IMR-90 (cell line): ENCODE measurements at regions not wholly inside any gene's neighbourhood (a gene's known extent, or its start where the extent isn't known, plus 50 kb on each side); places are given as distances from the start of the nearest gene placed in this dataset.

Experiments used
- ATAC-seq: fragments of 200-7000 bp; cut with Tn5 transposase; 2 replicates; pipeline ENCODE4 v1.9.1; 2020; ENCODE audit warnings: low read depth, mild to moderate bottlenecking, moderate library complexity
- BruUV-seq: library from RNA; stranded (reverse); fragments of 400-500 nt; replicated peaks from 2 replicates; lab custom pipeline; 2021; lab: Mats Ljungman, UMichigan
- CTCF ChIA-PET: fragments of 300-600 bp; formaldehyde crosslinking; extraction: SDS; loops from one replicate; lab custom pipeline; 2021; ENCODE audit warnings: antibody characterized with exemption; lab: Yijun Ruan, JAX
- POLR2A ChIA-PET: fragments of 300-600 bp; sonication (Branson Sonifier 250); formaldehyde crosslinking; loops from one replicate; lab custom pipeline; 2022; ENCODE audit warnings: antibody characterized with exemption; ENCODE audit not compliant: unreplicated experiment; lab: Charles Lee
- DNase-seq: peaks from one replicate; pipeline ENCODE4 v3.0.0; 2013
- H2AFZ ChIP-seq: replicated peaks from 2 replicates; pipeline ENCODE3; 2013; ENCODE audit warnings: low read length, mild to moderate bottlenecking; ENCODE audit not compliant: poor library complexity
- H2AK5ac ChIP-seq: 2 replicates; pipeline ENCODE4 v1.6.1; 2013; ENCODE audit warnings: low read depth, low read length, inconsistent platforms
- H2AK9ac ChIP-seq: replicated peaks from 2 replicates; pipeline ENCODE3; 2013; ENCODE audit warnings: mild to moderate bottlenecking, low read depth, low read length, moderate library complexity; ENCODE audit not compliant: poor library complexity
- H2BK120ac ChIP-seq: 2 replicates; pipeline ENCODE4 v1.6.1; 2013; ENCODE audit warnings: low read depth, low read length, inconsistent platforms
- H2BK15ac ChIP-seq: 3 replicates; pipeline ENCODE4 v1.6.1; 2013; ENCODE audit warnings: low read depth, low read length, inconsistent platforms
- H2BK20ac ChIP-seq: 2 replicates; pipeline ENCODE4 v1.6.1; 2013; ENCODE audit warnings: low read depth, mild to moderate bottlenecking, inconsistent platforms, low read length, moderate library complexity
- H2BK5ac ChIP-seq: 2 replicates; pipeline ENCODE4 v1.6.1; 2013; ENCODE audit warnings: mild to moderate bottlenecking, low read depth, low read length, inconsistent platforms; ENCODE audit not compliant: poor library complexity, severe bottlenecking
- H3K14ac ChIP-seq: replicated peaks from 2 replicates; pipeline ENCODE4 v1.6.1; 2013; ENCODE audit warnings: low read depth, low read length, inconsistent platforms
- H3K18ac ChIP-seq: 2 replicates; pipeline ENCODE4 v1.6.1; 2013; ENCODE audit warnings: low read depth, low read length, control low read depth
- H3K23ac ChIP-seq: 2 replicates; pipeline ENCODE4 v1.6.1; 2013; ENCODE audit warnings: low read depth, low read length, inconsistent platforms
- H3K27ac ChIP-seq: 2 replicates; pipeline ENCODE4 v1.5.1; 2013; ENCODE audit warnings: mild to moderate bottlenecking, control low read depth, low read length; ENCODE audit not compliant: insufficient read depth
- H3K27me3 ChIP-seq: 2 replicates; pipeline ENCODE4 v1.6.1; 2013; ENCODE audit warnings: low read length; ENCODE audit not compliant: control insufficient read depth, insufficient read depth
- H3K36me3 ChIP-seq: 2 replicates; pipeline ENCODE4 v1.6.1; 2013; ENCODE audit warnings: low read length, mixed read lengths; ENCODE audit not compliant: control insufficient read depth, insufficient read depth
- H3K4ac ChIP-seq: 2 replicates; pipeline ENCODE4 v1.6.1; 2013; ENCODE audit warnings: low read depth, low read length, inconsistent platforms
- H3K4me1 ChIP-seq: 2 replicates; pipeline ENCODE4 v1.6.1; 2013; ENCODE audit warnings: low read length, mixed read lengths; ENCODE audit not compliant: control insufficient read depth, insufficient read depth
- H3K4me2 ChIP-seq: 2 replicates; pipeline ENCODE4 v1.6.1; 2013; ENCODE audit warnings: low read depth, mild to moderate bottlenecking, control low read depth, low read length, moderate library complexity
- H3K4me3 ChIP-seq: 2 replicates; pipeline ENCODE4 v1.5.1; 2013; ENCODE audit warnings: low read depth, mild to moderate bottlenecking, control low read depth, low read length, moderate library complexity; ENCODE audit not compliant: insufficient read depth
- H3K56ac ChIP-seq: 2 replicates; pipeline ENCODE4 v1.6.1; 2013; ENCODE audit warnings: low read length, inconsistent platforms; ENCODE audit not compliant: insufficient read depth; ENCODE audit errors: extremely low read depth
- H3K79me1 ChIP-seq, 2 experiments: 2 replicates each; pipeline ENCODE4 v1.6.1; 2013; ENCODE audit warnings: low read length in 2 of 2, inconsistent platforms in 1 of 2, low read depth in 1 of 2
- H3K9ac ChIP-seq: 2 replicates; pipeline ENCODE4 v1.6.1; 2013; ENCODE audit warnings: low read depth, low read length, control low read depth
- H3K9me1 ChIP-seq: 2 replicates; pipeline ENCODE4 v1.6.1; 2013; ENCODE audit warnings: low read length, inconsistent platforms; ENCODE audit not compliant: insufficient read depth
- H3K9me3 ChIP-seq: 2 replicates; pipeline ENCODE4 v1.6.1; 2013; ENCODE audit warnings: low read length; ENCODE audit not compliant: control insufficient read depth, insufficient read depth
- H4K20me1 ChIP-seq: 2 replicates; pipeline ENCODE4 v1.6.1; 2013; ENCODE audit warnings: low read length, inconsistent platforms; ENCODE audit not compliant: insufficient read depth
- H4K5ac ChIP-seq: 2 replicates; pipeline ENCODE4 v1.6.1; 2013; ENCODE audit warnings: mild to moderate bottlenecking, low read depth, low read length, control low read depth
- H4K8ac ChIP-seq, 2 experiments: 2 replicates each; pipeline ENCODE4 v1.6.1; 2013; ENCODE audit warnings: low read depth in 2 of 2, low read length in 2 of 2, control low read depth in 1 of 2, inconsistent platforms in 1 of 2
- H4K91ac ChIP-seq: 2 replicates; pipeline ENCODE4 v1.6.1; 2013; ENCODE audit warnings: low read depth, low read length, inconsistent platforms; ENCODE audit not compliant: insufficient read depth
- BHLHE40 ChIP-seq: fragments of 150-350 bp; IDR thresholded peaks from 2 replicates; pipeline ENCODE4 v1.6.1; 2016; ENCODE audit warnings: mild to moderate bottlenecking, low read depth, low read length
- CEBPB ChIP-seq: IDR thresholded peaks from 2 replicates; pipeline ENCODE4 v1.6.1; 2012; ENCODE audit warnings: low read depth, low read length, improper control_type of control experiment
- CTCF ChIP-seq: conservative IDR thresholded peaks from 2 replicates; pipeline ENCODE4 v1.5.1; 2012; ENCODE audit warnings: mild to moderate bottlenecking, low read depth, low read length, improper control_type of control experiment
- ELK1 ChIP-seq: fragments of 150-350 bp; IDR thresholded peaks from 2 replicates; pipeline ENCODE4 v1.6.1; 2016; ENCODE audit warnings: low read depth, mild to moderate bottlenecking, low read length, moderate library complexity, borderline replicate concordance
- FOS ChIP-seq: fragments of 150-350 bp; IDR thresholded peaks from 2 replicates; pipeline ENCODE4 v1.6.1; 2016; ENCODE audit warnings: low read depth, low read length
- MAFK ChIP-seq: IDR thresholded peaks from 2 replicates; pipeline ENCODE4 v1.6.1; 2012; ENCODE audit warnings: low read depth, low read length, improper control_type of control experiment
- MAZ ChIP-seq: IDR thresholded peaks from 2 replicates; pipeline ENCODE4 v1.6.1; 2012; ENCODE audit warnings: low read depth, mild to moderate bottlenecking, low read length, improper control_type of control experiment, moderate library complexity, borderline replicate concordance
- MXI1 ChIP-seq: IDR thresholded peaks from 2 replicates; pipeline ENCODE4 v1.6.1; 2012; ENCODE audit warnings: low read depth, mild to moderate bottlenecking, low read length, moderate library complexity, borderline replicate concordance
- NFE2L2 ChIP-seq: fragments of 150-350 bp; IDR thresholded peaks from 2 replicates; pipeline ENCODE4 v1.6.1; 2016; ENCODE audit warnings: low read depth, mild to moderate bottlenecking, low read length
- RAD21 ChIP-seq: IDR thresholded peaks from 2 replicates; pipeline ENCODE4 v1.6.1; 2012; ENCODE audit warnings: low read length, improper control_type of control experiment
- RCOR1 ChIP-seq: IDR thresholded peaks from 2 replicates; pipeline ENCODE4 v1.6.1; 2012; ENCODE audit warnings: mild to moderate bottlenecking, low read length, improper control_type of control experiment; ENCODE audit not compliant: insufficient replicate concordance
- RFX5 ChIP-seq: IDR thresholded peaks from 2 replicates; pipeline ENCODE4 v1.8.0; 2012; ENCODE audit warnings: low read depth, mild to moderate bottlenecking, low read length, moderate library complexity
- SMC3 ChIP-seq: fragments of 150-350 bp; IDR thresholded peaks from 2 replicates; pipeline ENCODE4 v1.6.1; 2016; ENCODE audit warnings: low read depth, mild to moderate bottlenecking, antibody characterized with exemption, low read length, moderate library complexity
- USF2 ChIP-seq: fragments of 150-350 bp; IDR thresholded peaks from 2 replicates; pipeline ENCODE4 v1.6.1; 2017; ENCODE audit warnings: mild to moderate bottlenecking, antibody characterized with exemption, low read length, low read depth
- WGBS, 2 experiments: methylation state at CpG; one replicate each; pipeline versions ENCODE4 v1.1.5 to v1.1.7; 2013; ENCODE audit warnings: missing lambda C conversion rate in 2 of 2; ENCODE audit not compliant: insufficient read length in 1 of 2; ENCODE audit errors: extremely low coverage in 2 of 2; 5-methylcytosine and 5-hydroxymethylcytosine counted together
- dilution Hi-C: fragments of 300-500 bp; cut with HindIII; formaldehyde crosslinking; loops from one replicate; pipeline ENCODE4 v1.14.3; 2018; ENCODE audit warnings: low sequenced_read_pairs; ENCODE audit not compliant: unreplicated experiment
- in situ Hi-C: fragments of 300-500 bp; cut with MboI; formaldehyde crosslinking; loops from 3 replicates; pipeline ENCODE4 v1.14.3; 2019; ENCODE audit warnings: low sequenced_read_pairs, inconsistent platforms, mixed read lengths
- intact Hi-C: fragments of 100-400 bp; cut with micrococcal nuclease; formaldehyde crosslinking; loops from 2 replicates; pipeline ENCODE4 v1.10.0; 2022

- Histone ChIP-seq H2BK20ac (no peak overlapping the region), H3K27ac (no peak overlapping the region), H2BK120ac (no peak overlapping the region), H4K8ac (no peak overlapping the region), H3K4ac (no peak overlapping the region), H4K5ac (no peak overlapping the region), H3K79me1 (no peaks in the 10 kb centered on the region), H3K18ac (no peak overlapping the region), H4K20me1 (no peaks in the 10 kb centered on the region), H2BK15ac (no peak overlapping the region), H3K9me1 (no peaks in the 10 kb centered on the region), H3K36me3 (no peaks in the 10 kb centered on the region), H3K23ac (no peak overlapping the region), H2AK5ac (no peak overlapping the region), H2AK9ac (no peak overlapping the region), H2BK5ac (no peak overlapping the region), H3K9me3 (peaks cover 19% of the 10 kb centered on the region), H3K4me1 (no peaks in the 10 kb centered on the region), H3K9ac (no peak overlapping the region), H3K56ac (no peak overlapping the region), H4K91ac (no peak overlapping the region), H2AFZ (no peak overlapping the region), H3K27me3 (no peaks in the 10 kb centered on the region), H3K14ac (no peak overlapping the region), H3K4me2 (no peak overlapping the region), H3K4me3 (no peak overlapping the region)
- intact Hi-C loops (no loop called here), dilution Hi-C loops (no loop called here), in situ Hi-C loops (no loop called here)
- POLR2A ChIA-PET, result no interaction called here
- ATAC-seq (no peak), DNase-seq (no peak)
- BruUV-seq, result no TSS peak
- CTCF ChIA-PET, result no interaction called here
- TF ChIP-seq FOS, result no peak
- no peak for TF ChIP-seq MXI1
- no peak for TF ChIP-seq SMC3
- TF ChIP-seq RAD21, result no peak
- no peak for TF ChIP-seq MAZ
- no peak for TF ChIP-seq NFE2L2
- TF ChIP-seq BHLHE40, result no peak
- no peak for TF ChIP-seq CTCF
- no peak for TF ChIP-seq RCOR1
- no peak for TF ChIP-seq CEBPB
- TF ChIP-seq ELK1, result no peak
- no peak for TF ChIP-seq USF2
- no peak for TF ChIP-seq RFX5
- no peak for TF ChIP-seq MAFK
- WGBS, 2 experiments, result 20% methylated on average over 1 of the region's 5 CpGs; no CpG with 5 or more reads in 1 of the 2 experiments
Observed at GRCh38 chrX:6708676-6709380, 173.9 kb upstream of the VCX3A start.
